IPS-NIHi11 (cell line): ENCODE measurements at regions not wholly inside any gene's neighbourhood (a gene's known extent, or its start where the extent isn't known, plus 50 kb on each side); places are given as distances from the start of the nearest gene placed in this dataset.
"Not testable (repeated sequence)": the region's sequence is repeated elsewhere in the genome, so short reads cannot be mapped to it uniquely, and the experiment has no call there.

ENCODE experiments used
- DNase-seq: peaks from one replicate; pipeline ENCODE4 v3.0.0; 2012; ENCODE audit warnings: mixed read lengths, low spot score

DNA sequence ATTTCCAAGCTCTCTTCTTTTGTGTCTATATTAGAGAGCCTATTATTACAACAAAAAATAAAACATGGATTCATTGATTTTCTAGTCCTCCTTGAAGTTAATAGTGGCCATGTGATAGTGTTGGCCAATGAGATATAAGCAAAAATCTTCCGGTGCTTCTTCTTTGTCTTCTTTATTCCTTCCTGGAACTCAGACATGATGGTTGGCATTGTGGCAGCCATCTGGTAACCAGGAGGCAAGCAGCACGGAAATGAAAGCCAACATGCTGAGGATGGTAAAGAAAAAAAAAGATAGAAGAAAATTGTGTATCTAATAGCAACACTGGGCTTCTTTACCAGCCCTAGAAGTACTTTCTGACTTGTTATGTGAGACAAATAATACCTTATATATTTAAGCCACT, 50.8 kb upstream of the SEL1L start:
- no peak for DNase-seq

DNA sequence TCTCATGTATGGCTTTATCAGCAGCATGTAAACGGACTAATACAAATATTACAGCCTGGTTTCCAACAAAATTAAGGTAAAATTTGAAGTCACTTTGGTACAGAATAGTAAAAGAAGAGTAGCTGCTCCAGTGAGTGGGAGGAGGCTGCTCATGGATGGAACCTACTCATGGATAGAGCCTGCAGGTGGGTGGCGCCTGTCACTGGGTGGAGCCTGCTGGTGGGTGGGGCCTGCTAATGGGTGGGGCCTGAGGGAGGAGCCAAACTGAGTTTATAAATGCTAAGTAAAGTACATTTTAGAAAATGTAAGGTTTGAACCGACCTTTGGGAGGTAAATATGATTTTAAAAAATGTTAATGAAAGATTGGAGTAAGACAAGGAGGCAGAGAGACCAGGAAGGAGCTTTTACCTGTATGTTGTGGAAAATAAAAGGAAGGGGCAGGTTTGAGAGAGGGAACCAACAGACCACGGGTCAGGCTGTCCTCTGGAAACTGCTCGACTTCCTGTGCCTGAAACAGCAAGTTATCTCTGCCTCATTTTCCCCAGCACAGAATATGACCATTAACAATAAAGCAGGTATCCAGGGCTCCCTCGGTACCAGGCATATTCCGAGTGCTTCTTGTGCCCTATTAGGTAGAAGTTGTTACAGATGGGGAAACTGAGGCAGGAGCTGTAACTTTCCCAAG, 55.9 kb upstream of the SEL1L start:
- DNase-seq: no peak

- no peak for DNase-seq
Measured at GRCh38 chr14:81591266-81591665, 57.6 kb upstream of the SEL1L start.

- DNase-seq: peak; percentile 30
Measured at GRCh38 chr14:81594012-81594411, 60.4 kb upstream of the SEL1L start.

DNA sequence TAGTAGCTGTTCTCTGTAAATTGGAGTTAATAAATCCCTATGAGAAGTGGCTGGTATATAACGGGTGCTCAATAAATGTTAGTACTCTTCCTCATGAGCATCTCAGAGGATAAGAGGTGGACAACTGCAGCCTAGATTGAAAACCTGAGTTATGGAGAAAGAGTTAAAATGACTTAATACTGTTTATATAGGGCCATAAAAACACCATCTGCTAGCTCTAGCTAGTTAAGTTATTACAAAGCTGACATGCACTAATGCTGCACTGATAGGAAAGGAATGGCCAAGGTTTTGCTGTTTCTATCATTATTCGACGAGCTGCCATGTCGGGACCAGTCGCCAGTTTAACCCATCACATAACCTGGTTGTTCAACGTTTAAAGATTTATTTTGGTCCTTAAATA, 72.0 kb upstream of the SEL1L start:
- DNase-seq: no peak

GRCh38 chr14:81613341-81614045, 79.8 kb upstream of the SEL1L start:
- no peak for DNase-seq

DNA sequence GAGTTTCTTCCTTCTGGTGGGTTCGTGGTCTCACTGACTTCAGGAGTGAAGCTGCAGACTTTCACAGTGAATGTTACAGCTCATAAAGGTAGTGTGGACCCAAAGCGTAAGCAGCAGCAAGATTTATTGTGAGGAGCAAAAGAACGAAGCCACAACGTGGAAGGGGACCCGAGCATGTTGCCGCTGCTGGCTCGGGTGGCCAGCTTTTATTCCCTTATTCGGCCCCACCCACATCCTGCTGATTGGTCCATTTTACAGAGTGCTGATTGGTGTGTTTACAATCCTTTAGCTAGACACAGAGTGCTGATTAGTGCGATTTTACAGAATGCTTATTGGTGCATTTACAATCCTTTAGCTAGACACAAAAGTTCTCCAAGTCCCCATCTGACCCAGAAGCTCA, 80.6 kb upstream of the SEL1L start:
- DNase-seq: not testable (repeated sequence)

- DNase-seq: no peak
Measured at GRCh38 chr14:81618695-81619094, 85.0 kb upstream of the SEL1L start.

DNA sequence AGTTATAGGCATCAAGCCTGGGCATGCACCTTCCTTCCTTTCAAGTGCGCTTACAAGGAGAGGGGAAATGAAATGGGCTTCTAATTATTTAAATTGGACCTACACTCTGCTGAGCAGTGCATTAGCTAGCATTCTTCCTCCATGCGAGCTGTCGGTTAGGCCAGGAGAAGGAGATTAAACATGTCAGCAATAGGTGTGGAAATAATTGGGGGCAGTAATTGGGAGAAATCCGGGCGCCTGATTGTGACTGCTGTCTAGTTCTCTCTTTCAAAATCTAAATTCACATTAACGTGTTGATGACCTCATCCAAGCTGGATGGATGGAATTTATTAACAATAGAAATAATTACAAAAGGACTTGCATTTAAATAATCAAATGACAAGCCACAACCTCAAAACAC, 86.2 kb upstream of the SEL1L start:
- no peak for DNase-seq

- DNase-seq: not testable (repeated sequence)
Measured at GRCh38 chr14:81623771-81624396, 90.2 kb upstream of the SEL1L start.

- DNase-seq: peak; percentile 17
Measured at GRCh38 chr14:81625343-81625742, 91.7 kb upstream of the SEL1L start.

DNA sequence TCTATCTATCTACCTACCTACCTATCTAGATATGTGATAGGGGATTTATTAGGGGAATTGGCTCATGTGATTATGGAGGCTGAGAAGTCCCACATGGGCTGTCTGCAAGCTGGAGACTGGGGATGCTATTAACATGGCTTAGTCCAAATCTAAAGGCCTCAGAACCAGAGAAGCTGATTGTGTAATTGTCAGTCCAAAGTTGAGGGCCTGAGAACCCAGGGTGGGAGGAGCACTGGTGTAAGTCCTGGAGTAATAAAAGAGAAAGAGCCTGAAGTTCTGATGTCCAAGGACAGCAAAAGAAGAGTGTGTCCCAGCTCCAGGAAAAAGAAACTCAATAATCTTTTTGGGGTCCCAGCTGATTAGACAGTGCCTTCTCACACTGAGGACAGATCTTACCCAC, 98.5 kb upstream of the SEL1L start:
- DNase-seq: no peak

GRCh38 chr14:81633496-81633895, 99.8 kb upstream of the SEL1L start:
- no peak for DNase-seq

DNA sequence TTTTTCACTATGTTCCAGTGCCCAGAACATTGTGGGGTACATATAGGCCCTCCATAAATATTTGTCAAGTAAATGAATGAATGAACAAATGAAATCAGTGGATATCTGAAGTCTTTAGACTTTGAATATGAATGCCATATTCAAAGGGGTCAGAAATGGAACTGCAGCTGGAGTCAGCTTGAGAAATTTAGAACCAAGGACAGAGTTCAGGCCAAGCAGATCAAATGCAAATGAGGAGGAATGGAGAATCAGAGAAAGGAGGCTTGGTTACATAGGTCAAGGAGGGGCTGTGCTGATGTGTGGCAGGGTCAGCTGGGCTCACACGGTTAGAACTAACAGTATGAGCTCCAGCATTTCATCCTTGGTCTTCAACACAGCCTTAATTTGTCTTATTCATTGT, 104.0 kb upstream of the SEL1L start:
- no peak for DNase-seq

- DNase-seq: no peak
Measured at GRCh38 chr14:81638656-81639280, 105.1 kb upstream of the SEL1L start.

DNA sequence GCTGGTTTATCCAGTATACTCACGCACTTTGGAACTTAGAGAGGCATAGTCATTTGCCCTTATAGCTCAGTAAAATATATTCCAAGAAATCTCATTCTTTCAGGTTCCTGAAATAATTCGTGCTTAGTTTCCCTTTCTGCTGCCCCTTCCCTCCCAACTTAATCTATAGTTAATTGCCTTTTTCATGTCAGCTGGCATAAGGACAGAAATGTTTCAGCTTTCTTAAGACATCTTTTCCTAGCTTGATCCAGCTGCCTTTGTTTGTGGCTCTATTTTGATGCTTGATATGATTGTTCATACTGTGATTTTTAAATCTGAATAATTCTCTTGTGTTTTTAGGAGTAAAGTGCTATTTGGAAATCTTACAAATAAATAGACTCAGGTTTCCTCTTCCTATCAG, 120.0 kb upstream of the SEL1L start:
- DNase-seq: no peak

- peak; percentile 38 for DNase-seq
Measured at GRCh38 chr14:81655423-81656314, 122.0 kb upstream of the SEL1L start.

GRCh38 chr14:81656811-81657210, 123.2 kb upstream of the SEL1L start:
- no peak for DNase-seq

- no peak for DNase-seq
Measured at GRCh38 chr14:81662066-81662465, 128.4 kb upstream of the SEL1L start.

GRCh38 chr14:81662570-81663197, 129.0 kb upstream of the SEL1L start:
- DNase-seq: no peak

DNA sequence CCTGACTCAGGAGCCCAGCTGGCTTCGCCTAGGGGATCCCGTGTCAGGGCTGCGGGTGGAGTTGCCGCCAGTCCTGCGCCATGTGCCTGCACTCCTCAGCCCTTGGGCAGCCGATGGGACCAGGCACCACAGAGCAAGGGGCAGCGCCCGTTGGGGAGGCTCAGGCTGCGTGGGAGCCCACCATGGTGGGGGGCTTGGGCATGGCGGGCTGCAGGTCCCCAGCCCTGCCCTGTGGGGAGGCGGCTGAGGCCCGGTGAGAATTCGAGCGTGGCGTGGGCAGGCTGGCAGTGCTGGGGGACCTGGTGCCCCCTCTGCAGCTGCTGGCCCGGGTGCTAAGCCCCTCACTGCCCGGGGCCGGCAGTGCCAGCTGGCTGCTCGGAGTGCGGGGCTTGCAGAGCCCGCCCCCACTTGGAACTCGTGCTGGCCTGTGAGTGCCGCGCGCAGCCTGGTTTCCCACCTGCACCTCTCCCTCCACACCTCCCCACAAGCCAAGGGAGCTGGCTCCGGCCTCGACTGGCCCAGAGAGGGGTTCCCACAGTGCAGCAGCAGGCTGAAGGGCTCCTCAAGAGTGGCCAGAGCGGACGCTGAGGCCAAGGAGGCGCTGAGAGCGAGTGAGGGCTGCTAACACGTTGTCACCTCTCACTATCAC, 135.1 kb upstream of the SEL1L start:
- no peak for DNase-seq
